Bronchial epithelial cell (primary cell): ENCODE measurements at regions not wholly inside any gene's neighbourhood (a gene's known extent, or its start where the extent isn't known, plus 50 kb on each side); places are given as distances from the start of the nearest gene placed in this dataset.

Experiments
- DNase-seq: peaks from one replicate; pipeline ENCODE4 v3.0.0-alpha.2; 2010; ENCODE audit warnings: low read depth
- FAIRE-seq: peaks from 2 replicates; lab custom pipeline; 2011; peaks lifted over from hg19 to GRCh38; lab: Jason Lieb, UNC
- H3K27me3 ChIP-seq: 2 replicates; pipeline ENCODE4 v1.5.1; 2011; ENCODE audit warnings: low read length; ENCODE audit not compliant: control insufficient read depth, insufficient read depth
- H3K36me3 ChIP-seq: 2 replicates; pipeline ENCODE4 v1.5.1; 2011; ENCODE audit warnings: low read length; ENCODE audit not compliant: control insufficient read depth, insufficient read depth
- H3K4me3 ChIP-seq: 2 replicates; pipeline ENCODE4 v1.5.1; 2011; ENCODE audit warnings: mild to moderate bottlenecking, low read depth, low read length, control low read depth
- CTCF ChIP-seq: IDR thresholded peaks from 2 replicates; pipeline ENCODE4 v1.5.1; 2011; ENCODE audit warnings: mild to moderate bottlenecking, moderate library complexity, low read length, control low read depth, inconsistent platforms; ENCODE audit not compliant: insufficient read depth, severe bottlenecking

DNA sequence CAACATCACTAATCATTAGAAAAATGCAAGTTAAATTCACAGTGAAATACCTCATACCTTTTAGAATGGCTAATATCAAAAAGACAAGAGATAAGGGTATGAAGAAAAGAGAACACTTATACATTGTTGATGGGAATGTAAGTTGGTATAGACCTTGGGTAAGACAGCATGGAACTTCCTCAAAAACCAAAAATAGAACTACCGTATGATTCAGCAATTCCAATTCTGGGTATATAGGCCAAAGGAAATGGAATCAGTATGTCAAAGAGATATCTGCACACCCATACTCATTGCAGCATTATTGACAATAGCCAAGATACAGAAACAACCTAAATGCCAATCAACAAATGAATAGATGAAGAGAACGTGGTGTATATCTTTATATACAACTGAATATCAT lies 166.8 kb upstream of the LRRN1 start:
- Histone ChIP-seq H3K4me3 (no peak overlapping the region), H3K36me3 (no peaks in the 10 kb centered on the region), H3K27me3 (no peaks in the 10 kb centered on the region)
- DNase-seq (no peak), FAIRE-seq (no peak)
- no peak for TF ChIP-seq CTCF

DNA sequence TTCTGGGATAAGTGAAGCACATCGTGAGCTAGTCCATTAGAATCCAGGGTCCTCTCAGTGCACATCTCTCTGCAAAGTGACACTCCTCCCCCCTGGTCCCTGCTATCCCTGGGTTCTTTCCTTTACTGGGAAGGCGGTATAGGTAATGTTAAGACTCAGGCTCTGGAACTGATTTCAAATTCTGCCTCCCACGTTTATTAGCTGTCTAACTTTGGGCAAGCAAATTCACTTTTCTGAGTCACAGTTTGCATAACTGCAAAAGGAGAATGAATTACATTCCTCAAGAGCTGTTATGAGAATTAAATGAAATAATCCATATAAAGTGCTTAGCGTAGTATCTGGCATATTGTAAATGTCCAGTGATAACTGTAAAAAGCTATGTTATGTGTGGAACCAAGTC lies 168.1 kb upstream of the LRRN1 start:
- no peak overlapping the region for H3K4me3 ChIP-seq
- no peak for TF ChIP-seq CTCF
- H3K36me3 ChIP-seq = no peaks in the 10 kb centered on the region
- DNase-seq (peak; percentile 23), FAIRE-seq (no peak)
- no peaks in the 10 kb centered on the region for H3K27me3 ChIP-seq

GRCh38 chr3:3629911-3630310 lies 169.3 kb upstream of the LRRN1 start:
- TF ChIP-seq CTCF = no peak
- Histone ChIP-seq H3K36me3 (no peaks in the 10 kb centered on the region), H3K4me3 (no peak overlapping the region), H3K27me3 (no peaks in the 10 kb centered on the region)
- DNase-seq (no peak), FAIRE-seq (no peak)

GRCh38 chr3:3628676-3629328 lies 170.4 kb upstream of the LRRN1 start:
- TF ChIP-seq CTCF = no peak
- no peaks in the 10 kb centered on the region for H3K27me3 ChIP-seq

GRCh38 chr3:3627114-3627513 lies 172.1 kb upstream of the LRRN1 start:
- H3K27me3 ChIP-seq = no peaks in the 10 kb centered on the region
- no peaks in the 10 kb centered on the region for H3K36me3 ChIP-seq
- TF ChIP-seq CTCF = no peak
- H3K4me3 ChIP-seq = no peak overlapping the region
- DNase-seq (no peak), FAIRE-seq (no peak)

More at GRCh38 chr3:3628676-3629328, 170.4 kb upstream of the LRRN1 start:
- DNase-seq = no peak
- no peaks in the 10 kb centered on the region for H3K36me3 ChIP-seq
- FAIRE-seq = no peak
- H3K4me3 ChIP-seq = no peak overlapping the region
